ENCODE measurements at regions not wholly inside any gene's neighbourhood (a gene's known extent, or its start where the extent isn't known, plus 50 kb on each side); places are given as distances from the start of the nearest gene placed in this dataset.

DNA sequence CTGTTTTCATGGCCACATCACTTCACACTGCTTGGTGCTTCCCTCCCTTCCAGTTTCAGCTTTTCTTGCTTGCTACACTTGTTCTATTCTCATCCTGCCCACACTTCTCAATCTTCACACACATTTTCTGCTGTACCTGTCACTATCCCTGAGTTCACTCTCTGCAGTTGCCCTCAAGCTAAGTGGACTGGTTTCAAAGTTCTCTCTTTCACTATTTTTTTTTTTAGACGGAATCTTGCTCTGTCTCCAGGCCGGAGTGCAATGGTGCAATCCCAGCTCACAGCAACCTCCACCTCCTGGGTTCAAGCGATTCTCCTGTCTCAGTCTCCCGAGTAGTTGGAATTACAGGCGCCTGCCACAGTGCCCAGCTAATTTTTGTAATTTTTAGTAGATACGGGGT lies 130.6 kb upstream of the FAM83B start:
- Histone ChIP-seq H3K4me1 (ENCODE audit: insufficient read depth, low read length) (no peaks in the 10 kb centered on the region), H3K27me3 (ENCODE audit: control insufficient read depth in 1 of 2, insufficient read depth in 2 of 2, low read length in 2 of 2) (no peaks in the 10 kb centered on the region), H3K27ac (ENCODE audit: low read depth in 1 of 2, low read length in 2 of 2) (no peak overlapping the region), H3K4me3 (ENCODE audit: low read length) (no peak overlapping the region), H3K9me3 (ENCODE audit: control insufficient read depth in 1 of 2, insufficient read depth in 1 of 2, low read length in 2 of 2) (no peaks in the 10 kb centered on the region), H3K36me3 (ENCODE audit: insufficient read depth, low read length) (no peaks in the 10 kb centered on the region)
- Mint-ChIP-seq H3K27ac (no peak overlapping the region), H3K4me1 (ENCODE audit: low read depth) (no peaks in the 10 kb centered on the region), H3K4me3 (no peak overlapping the region), H3K27me3 (no peaks in the 10 kb centered on the region), H3K36me3 (ENCODE audit: low read depth) (no peaks in the 10 kb centered on the region), H3K9me3 (no peaks in the 10 kb centered on the region)
- no peak for TF ChIP-seq CTCF (IDR thresholded peaks at IDR 0.05)
- intact Hi-C loops (cut with DNase I, micrococcal nuclease) = no loop called here
- no peak for ATAC-seq (ENCODE audit: poor library complexity)
- CTCF ChIA-PET = no interaction called here
- POLR2A ChIA-PET = no interaction called here
- no peak for DNase-seq

GRCh38 chr6:54716877-54717276 lies 129.7 kb upstream of the FAM83B start:
- no peaks in the 10 kb centered on the region for H3K9me3 Mint-ChIP-seq
- H3K4me1 Mint-ChIP-seq (ENCODE audit: low read depth) = no peaks in the 10 kb centered on the region
- TF ChIP-seq CTCF (IDR thresholded peaks at IDR 0.05) = no peak
- Histone ChIP-seq H3K4me1 (ENCODE audit: insufficient read depth, low read length) (no peaks in the 10 kb centered on the region), H3K27me3 (ENCODE audit: control insufficient read depth in 1 of 2, insufficient read depth in 2 of 2, low read length in 2 of 2) (no peaks in the 10 kb centered on the region), H3K27ac (ENCODE audit: low read depth in 1 of 2, low read length in 2 of 2) (no peak overlapping the region), H3K9me3 (ENCODE audit: control insufficient read depth in 1 of 2, insufficient read depth in 1 of 2, low read length in 2 of 2) (no peaks in the 10 kb centered on the region), H3K36me3 (ENCODE audit: insufficient read depth, low read length) (no peaks in the 10 kb centered on the region), H3K4me3 (ENCODE audit: low read length) (no peak overlapping the region)
- H3K4me3 Mint-ChIP-seq = no peak overlapping the region
- H3K27ac Mint-ChIP-seq = no peak overlapping the region
- H3K36me3 Mint-ChIP-seq (ENCODE audit: low read depth) = no peaks in the 10 kb centered on the region
- CTCF ChIA-PET = no interaction called here
- POLR2A ChIA-PET = no interaction called here
- intact Hi-C loops (cut with DNase I, micrococcal nuclease) = no loop called here
- ATAC-seq (ENCODE audit: poor library complexity) (no peak), DNase-seq (no peak)
- H3K27me3 Mint-ChIP-seq = no peaks in the 10 kb centered on the region

DNA sequence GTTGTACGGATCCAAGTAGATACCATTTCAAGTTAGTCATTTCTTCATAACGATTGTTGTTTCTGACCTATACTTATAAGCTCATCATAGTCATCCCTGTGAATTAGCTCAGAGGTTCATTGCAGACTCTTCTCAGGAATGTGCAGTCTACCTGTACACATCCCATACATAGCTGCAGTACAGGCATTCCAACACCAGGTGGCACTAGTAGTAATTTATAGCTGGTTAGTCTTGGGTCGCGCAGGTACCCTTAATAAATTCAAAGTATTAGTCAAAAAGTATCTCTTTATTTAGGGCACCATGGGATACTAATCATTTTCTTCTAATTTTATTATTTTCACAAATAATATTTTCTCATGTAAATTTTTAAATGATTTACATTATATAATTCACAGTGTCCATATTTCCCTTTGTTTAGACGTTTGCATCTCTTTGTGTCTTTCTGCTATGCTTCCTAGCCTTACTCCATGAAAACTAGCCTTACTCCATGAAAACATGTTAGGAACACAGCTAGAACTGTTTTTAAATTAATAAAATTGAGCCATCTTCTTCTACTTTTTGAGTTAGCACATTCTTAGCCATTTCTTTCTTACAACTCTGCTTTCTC lies 128.6 kb upstream of the FAM83B start:
- ChIA-PET POLR2A (no interaction called here), CTCF (no interaction called here)
- Histone ChIP-seq H3K36me3 (ENCODE audit: insufficient read depth, low read length) (no peaks in the 10 kb centered on the region), H3K27ac (ENCODE audit: low read depth in 1 of 2, low read length in 2 of 2) (no peak overlapping the region), H3K27me3 (ENCODE audit: control insufficient read depth in 1 of 2, insufficient read depth in 2 of 2, low read length in 2 of 2) (no peaks in the 10 kb centered on the region), H3K9me3 (ENCODE audit: control insufficient read depth in 1 of 2, insufficient read depth in 1 of 2, low read length in 2 of 2) (no peaks in the 10 kb centered on the region), H3K4me1 (ENCODE audit: insufficient read depth, low read length) (no peaks in the 10 kb centered on the region), H3K4me3 (ENCODE audit: low read length) (no peak overlapping the region)
- peak; percentile 71 for TF ChIP-seq CTCF (IDR thresholded peaks at IDR 0.05)
- Mint-ChIP-seq H3K27me3 (no peaks in the 10 kb centered on the region), H3K4me1 (ENCODE audit: low read depth) (no peaks in the 10 kb centered on the region), H3K4me3 (no peak overlapping the region), H3K27ac (no peak overlapping the region), H3K36me3 (ENCODE audit: low read depth) (no peaks in the 10 kb centered on the region), H3K9me3 (peaks cover 3% of the 10 kb centered on the region)
- intact Hi-C loops (cut with DNase I, micrococcal nuclease) = no loop called here
- peak in 12 of 14 experiments; percentile 6 to 50 (median 21) for DNase-seq
- ATAC-seq (ENCODE audit: poor library complexity) = peak; percentile 44

Measured in CD4-positive, alpha-beta T cell (primary cell).